Muscle of leg (tissue), 3 donors: ENCODE measurements at regions not wholly inside any gene's neighbourhood (a gene's known extent, or its start where the extent isn't known, plus 50 kb on each side); places are given as distances from the start of the nearest gene placed in this dataset.
"Not testable (repeated sequence)": the region's sequence is repeated elsewhere in the genome, so short reads cannot be mapped to it uniquely, and the experiment has no call there.

Source experiments
- DNase-seq: peaks from one replicate; pipeline ENCODE4 v3.0.0; 2013
- H3K27ac ChIP-seq: one replicate; pipeline ENCODE4 v1.5.1; 2013; ENCODE audit warnings: mild to moderate bottlenecking, low read length, control low read depth
- H3K27me3 ChIP-seq: one replicate; pipeline ENCODE4 v1.6.1; 2013; ENCODE audit warnings: low read length; ENCODE audit not compliant: control insufficient read depth, insufficient read depth
- H3K36me3 ChIP-seq: one replicate; pipeline ENCODE4 v1.6.1; 2013; ENCODE audit warnings: low read length; ENCODE audit not compliant: control insufficient read depth, insufficient read depth
- H3K4me1 ChIP-seq: one replicate; pipeline ENCODE4 v1.6.1; 2013; ENCODE audit warnings: low read length; ENCODE audit not compliant: control insufficient read depth, insufficient read depth
- H3K4me3 ChIP-seq: one replicate; pipeline ENCODE4 v1.5.1; 2013; ENCODE audit warnings: low read length, control low read depth
- H3K9me3 ChIP-seq: replicated peaks from 2 replicates; pipeline ENCODE4 v1.6.1; 2013; ENCODE audit warnings: low read depth, low read length; ENCODE audit not compliant: control insufficient read depth
- WGBS: methylation state at CpG from one replicate; pipeline ENCODE4 v1.1.5; 2013; ENCODE audit warnings: missing lambda C conversion rate; ENCODE audit not compliant: insufficient coverage; 5-methylcytosine and 5-hydroxymethylcytosine counted together

DNA sequence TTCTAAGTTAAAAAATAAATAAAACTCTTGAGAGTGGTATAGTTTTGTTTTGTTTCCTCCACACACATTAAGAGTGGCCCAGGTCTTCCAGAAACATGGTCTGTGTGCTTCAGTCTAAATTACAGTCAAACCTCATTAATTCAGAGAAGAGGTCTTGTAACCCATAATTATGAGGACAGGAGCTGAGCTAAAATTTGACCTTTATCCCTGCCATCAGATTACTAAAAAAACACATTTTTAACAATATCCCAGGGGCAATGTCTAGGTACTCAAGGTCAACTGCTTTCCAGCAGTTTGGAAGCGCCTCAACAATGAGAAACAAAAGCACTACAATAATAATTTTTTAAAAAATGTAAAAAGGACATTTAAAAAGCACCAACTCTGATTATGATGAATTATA, 184.1 kb upstream of the PFKP start:
- WGBS, result no CpG with 5 or more reads among the region's 1 CpG

DNA sequence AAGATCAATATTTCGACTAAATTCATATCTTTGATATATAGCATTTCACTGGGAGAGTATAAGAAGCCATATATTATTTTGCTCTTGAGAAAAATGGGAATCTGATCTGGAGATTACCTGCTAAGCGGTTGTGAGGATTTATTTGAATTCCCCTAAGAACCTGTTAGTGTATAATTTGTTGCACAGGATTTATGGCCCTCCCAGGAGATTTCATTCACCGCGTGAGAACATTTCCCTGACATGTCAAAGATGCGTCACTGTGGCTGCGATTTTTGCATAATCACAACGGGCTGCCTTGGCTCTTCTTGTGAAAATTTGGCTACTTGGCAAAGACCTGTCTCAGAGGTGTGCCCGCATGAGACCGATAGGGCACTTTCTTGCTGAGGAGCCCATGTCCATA, 184.7 kb upstream of the PFKP start:
- Histone ChIP-seq H3K27me3 (no peaks in the 10 kb centered on the region), H3K36me3 (no peaks in the 10 kb centered on the region), H3K9me3 (no peaks in the 10 kb centered on the region), H3K27ac (no peak overlapping the region), H3K4me1 (peaks cover 5% of the 10 kb centered on the region), H3K4me3 (no peak overlapping the region)
- DNase-seq, result no peak
- 22% methylated on average over 6 of the region's 9 CpGs for WGBS

More for the DNA sequence above, 184.1 kb upstream of the PFKP start:
- no peaks in the 10 kb centered on the region for H3K27me3 ChIP-seq
- no peaks in the 10 kb centered on the region for H3K36me3 ChIP-seq
- no peaks in the 10 kb centered on the region for H3K9me3 ChIP-seq
- H3K27ac ChIP-seq, result no peak overlapping the region
- H3K4me1 ChIP-seq, result peaks cover 5% of the 10 kb centered on the region
- DNase-seq, result no peak
- no peak overlapping the region for H3K4me3 ChIP-seq

DNA sequence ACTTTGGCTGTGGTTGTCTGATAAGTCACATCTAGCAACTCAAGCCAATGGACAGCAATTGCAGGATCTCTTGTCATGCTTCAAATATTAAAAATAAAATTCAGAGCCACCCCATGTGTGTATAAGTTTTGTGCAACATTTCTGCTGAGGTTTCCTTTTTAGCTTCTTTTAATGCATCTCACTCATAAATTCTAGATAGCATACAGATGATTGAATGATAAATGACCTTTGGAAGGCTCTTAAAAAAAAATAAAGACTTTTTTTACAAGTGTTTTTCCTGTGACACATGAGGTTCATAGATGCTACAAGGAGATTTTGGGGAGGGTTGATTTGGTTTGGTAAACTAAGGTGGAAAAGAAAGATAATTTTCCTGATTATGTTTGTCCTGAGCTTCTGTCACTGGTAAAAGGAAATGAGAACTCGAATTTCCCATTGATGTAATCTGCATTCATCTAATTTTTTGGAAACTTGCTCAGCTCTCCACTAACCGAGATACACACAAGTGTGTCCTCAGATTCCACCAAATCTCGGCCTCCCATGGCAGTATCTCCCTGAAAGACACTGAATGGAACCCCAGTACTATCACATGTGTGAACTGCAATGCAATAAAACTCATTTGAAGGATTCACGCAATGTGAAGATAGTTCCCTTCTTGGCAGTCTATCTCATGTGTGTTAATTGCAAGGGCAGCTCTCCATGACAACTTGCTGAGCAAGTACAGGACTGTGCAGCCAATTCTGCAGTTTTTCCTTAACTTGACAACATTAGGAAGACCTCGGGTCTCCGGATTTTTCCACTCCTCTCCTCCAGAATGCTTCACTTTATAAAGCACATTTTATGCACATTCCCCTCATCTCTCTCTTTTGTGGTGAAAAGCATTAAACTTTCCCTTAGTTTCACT, 185.4 kb upstream of the PFKP start:
- Histone ChIP-seq H3K27ac (no peak overlapping the region), H3K36me3 (no peaks in the 10 kb centered on the region), H3K9me3 (no peaks in the 10 kb centered on the region), H3K4me3 (no peak overlapping the region), H3K4me1 (peaks cover 5% of the 10 kb centered on the region), H3K27me3 (no peaks in the 10 kb centered on the region)
- 15% methylated on average over 4 of the region's 6 CpGs for WGBS
- DNase-seq, result peak; percentile 70

DNA sequence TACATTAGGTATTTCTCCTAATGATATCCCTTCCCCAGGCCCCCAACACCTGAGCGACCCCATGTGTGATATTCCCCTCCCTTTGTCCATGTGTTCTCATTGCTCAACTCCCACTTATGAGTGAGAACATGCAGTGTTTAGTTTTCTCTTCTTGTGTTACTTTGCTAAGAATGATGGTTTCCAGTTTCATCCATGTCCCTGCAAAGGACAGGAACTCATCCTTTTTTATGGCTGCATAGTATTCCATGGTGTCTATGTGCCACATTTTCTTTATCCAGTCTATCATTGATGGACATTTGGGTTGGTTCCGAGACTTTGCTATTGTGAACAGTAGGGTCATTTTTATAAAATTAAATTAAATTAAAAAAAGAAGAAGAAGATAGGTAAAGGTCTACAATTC, 187.3 kb upstream of the PFKP start:
- DNase-seq, H3K36me3 ChIP-seq, H3K4me1 ChIP-seq, H3K27me3 ChIP-seq, H3K27ac ChIP-seq, H3K9me3 ChIP-seq, H3K4me3 ChIP-seq: not testable (repeated sequence)
- WGBS, result no CpG with 5 or more reads among the region's 2 CpGs

DNA sequence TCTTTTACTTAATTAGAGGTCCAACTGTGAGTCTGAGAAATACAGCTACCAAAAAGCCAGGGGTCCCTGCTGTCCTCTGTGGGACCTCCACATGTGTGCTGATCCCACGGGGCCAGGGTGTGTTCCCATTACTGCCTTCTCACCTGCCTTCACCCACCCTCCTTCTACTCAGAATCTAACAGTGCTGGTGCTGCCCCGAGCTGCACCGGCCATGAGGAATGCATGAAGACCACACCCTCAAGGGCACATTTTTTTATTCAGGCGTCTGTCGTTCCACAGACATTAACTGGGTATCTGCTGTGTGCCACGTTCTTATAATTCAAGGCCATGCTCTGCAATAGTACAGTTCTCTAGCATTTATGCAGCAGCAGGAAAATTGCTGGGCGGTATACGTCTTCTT, 188.5 kb upstream of the PFKP start:
- Histone ChIP-seq H3K27ac (no peak overlapping the region), H3K27me3 (no peaks in the 10 kb centered on the region), H3K4me1 (peaks cover 3% of the 10 kb centered on the region), H3K36me3 (no peaks in the 10 kb centered on the region), H3K9me3 (no peaks in the 10 kb centered on the region), H3K4me3 (no peak overlapping the region)
- DNase-seq, result no peak
- WGBS, result 72% methylated on average over 8 of the region's 8 CpGs

DNA sequence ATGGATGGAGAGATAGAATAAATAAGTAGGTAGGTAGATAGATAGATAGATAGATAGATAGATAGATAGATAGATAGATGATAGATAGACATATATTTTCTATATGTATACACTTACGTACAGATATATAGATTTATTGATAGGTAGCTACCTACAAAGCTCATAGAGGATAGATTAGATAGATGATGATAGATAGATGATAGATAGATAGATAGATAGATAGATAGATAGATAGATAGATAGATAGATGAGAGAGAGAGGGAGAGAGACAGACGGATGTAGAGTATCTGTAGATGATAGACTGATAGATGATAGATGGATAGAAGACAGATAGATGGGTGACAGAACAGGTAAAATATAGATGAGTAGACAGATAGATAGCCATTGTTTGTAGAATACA, 191.3 kb upstream of the PFKP start:
- no peak overlapping the region for H3K27ac ChIP-seq
- no peak overlapping the region for H3K4me3 ChIP-seq
- no peaks in the 10 kb centered on the region for H3K4me1 ChIP-seq
- H3K36me3 ChIP-seq, result no peaks in the 10 kb centered on the region
- H3K27me3 ChIP-seq, result no peaks in the 10 kb centered on the region
- WGBS, result 91% methylated on average over 1 of the region's 2 CpGs
- no peaks in the 10 kb centered on the region for H3K9me3 ChIP-seq
- DNase-seq, result no peak

DNA sequence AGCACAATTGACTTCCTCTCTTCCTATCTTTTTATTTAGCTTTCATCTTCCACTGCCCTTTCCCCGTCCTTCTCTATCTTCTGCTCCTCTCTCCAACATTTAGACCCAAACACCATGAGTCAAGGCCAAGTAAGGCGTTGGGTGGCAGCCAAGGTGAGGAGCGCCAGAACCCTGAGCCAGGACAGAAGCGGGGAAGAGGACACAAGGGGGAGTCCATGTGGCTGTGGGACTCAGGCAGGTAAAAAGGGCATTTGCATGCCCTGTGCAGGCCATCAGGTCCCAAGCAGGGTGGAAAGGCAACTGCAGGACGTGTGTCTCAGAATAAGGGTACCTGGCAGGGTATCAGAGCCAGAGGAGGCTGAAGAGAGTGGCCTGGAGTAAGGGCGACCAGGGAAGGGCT, 192.4 kb upstream of the PFKP start:
- H3K9me3 ChIP-seq, result no peaks in the 10 kb centered on the region

DNA sequence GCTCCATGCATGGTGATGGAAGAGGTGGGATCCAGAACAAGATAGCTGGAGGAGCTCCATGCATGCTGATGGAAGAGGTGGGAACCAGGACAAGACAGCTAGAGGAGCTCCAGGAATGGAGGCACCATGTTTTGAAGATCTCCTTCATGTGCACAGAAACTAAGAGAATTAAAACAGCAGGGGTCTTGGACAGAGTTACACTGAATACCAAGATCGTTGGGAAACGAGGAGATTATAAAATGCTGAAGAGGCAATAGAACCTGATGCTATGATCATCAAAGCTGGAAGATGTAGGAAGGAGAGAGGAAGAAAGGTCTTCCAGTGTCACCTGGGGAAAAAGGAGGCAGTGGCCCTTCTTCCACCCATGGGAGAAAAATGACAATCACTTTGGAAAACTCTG, 193.6 kb upstream of the PFKP start:
- Histone ChIP-seq H3K4me1 (no peaks in the 10 kb centered on the region), H3K27me3 (no peaks in the 10 kb centered on the region), H3K27ac (no peak overlapping the region), H3K9me3 (no peaks in the 10 kb centered on the region), H3K4me3 (no peak overlapping the region), H3K36me3 (no peaks in the 10 kb centered on the region)
- DNase-seq, result no peak
- 55% methylated on average over 2 of the region's 2 CpGs for WGBS

More for the DNA sequence above, 192.4 kb upstream of the PFKP start:
- DNase-seq, result no peak
- Histone ChIP-seq H3K36me3 (no peaks in the 10 kb centered on the region), H3K27me3 (no peaks in the 10 kb centered on the region), H3K4me1 (no peaks in the 10 kb centered on the region), H3K27ac (no peak overlapping the region), H3K4me3 (no peak overlapping the region)
- 45% methylated on average over 5 of the region's 6 CpGs for WGBS

DNA sequence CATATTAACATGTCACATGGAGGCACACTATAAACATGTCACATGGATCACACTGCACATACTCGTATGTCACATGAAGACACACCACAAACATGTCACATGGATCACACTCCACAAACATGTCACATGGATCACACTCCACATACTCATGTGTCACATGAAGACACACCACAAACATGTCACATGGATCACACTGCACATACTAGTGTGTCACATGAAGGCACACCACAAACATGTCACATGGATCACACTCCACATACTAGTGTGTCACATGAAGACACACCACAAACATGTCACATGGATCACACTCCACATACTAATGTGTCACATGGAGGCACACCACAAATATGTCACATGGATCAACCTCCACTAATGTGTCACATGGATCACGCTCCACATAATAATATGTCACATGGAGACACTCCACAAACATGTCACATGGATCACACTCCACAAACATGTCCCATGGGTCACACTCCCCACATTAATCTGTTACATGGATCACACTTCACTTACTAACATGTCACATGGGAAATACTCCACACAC, 195.6 kb upstream of the PFKP start:
- H3K27me3 ChIP-seq, result no peaks in the 10 kb centered on the region
- no peaks in the 10 kb centered on the region for H3K36me3 ChIP-seq
- no peak overlapping the region for H3K4me3 ChIP-seq
- H3K27ac ChIP-seq, result no peak overlapping the region
- DNase-seq, result no peak
- WGBS, result 93% methylated on average over 1 of the region's 2 CpGs
- no peaks in the 10 kb centered on the region for H3K9me3 ChIP-seq
- H3K4me1 ChIP-seq, result no peaks in the 10 kb centered on the region

DNA sequence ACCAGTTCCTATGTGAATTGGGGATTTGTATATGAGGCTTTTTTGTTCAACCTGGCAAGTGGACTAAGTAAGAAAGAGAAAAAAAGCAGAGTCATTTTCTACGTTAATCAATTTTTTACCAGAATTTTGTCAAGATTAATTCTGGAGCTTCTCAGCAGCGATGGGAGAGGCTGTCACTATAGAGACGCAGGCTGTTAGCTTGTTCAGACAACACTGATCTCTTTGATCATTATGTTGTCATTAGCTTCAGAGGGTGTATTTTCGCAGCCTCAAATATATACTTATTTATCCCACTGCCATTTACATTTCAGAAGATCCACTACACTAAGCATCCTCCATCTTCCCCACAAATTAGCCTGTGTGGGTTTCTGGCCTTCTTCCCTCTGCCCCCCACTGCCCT, 196.7 kb upstream of the PFKP start:
- DNase-seq, result no peak
- no peaks in the 10 kb centered on the region for H3K27me3 ChIP-seq
- no peaks in the 10 kb centered on the region for H3K36me3 ChIP-seq
- WGBS, result 90% methylated on average over 2 of the region's 4 CpGs
- H3K9me3 ChIP-seq, result no peaks in the 10 kb centered on the region
- H3K4me1 ChIP-seq, result no peaks in the 10 kb centered on the region
- no peak overlapping the region for H3K4me3 ChIP-seq
- H3K27ac ChIP-seq, result no peak overlapping the region
